Epithelial cell of prostate (primary cell): ENCODE measurements at regions not wholly inside any gene's neighbourhood (a gene's known extent, or its start where the extent isn't known, plus 50 kb on each side); places are given as distances from the start of the nearest gene placed in this dataset.
"Not testable (repeated sequence)": the region's sequence is repeated elsewhere in the genome, so short reads cannot be mapped to it uniquely, and the experiment has no call there.

ENCODE experiments used
- DNase-seq: peaks from one replicate; pipeline ENCODE4 v3.0.0-alpha.2; 2011; ENCODE audit warnings: low read depth, low spot score
- H3K27ac ChIP-seq: fragments of 450-650 bp; 2 replicates; pipeline ENCODE4 v1.5.1; 2017; ENCODE audit warnings: mild to moderate bottlenecking

- no peak overlapping the region for H3K27ac ChIP-seq
- no peak for DNase-seq
Observed at GRCh38 chr7:119197172-119197876, 972.8 kb downstream of the ANKRD7 start.

GRCh38 chr7:119197877-119198527, 973.5 kb downstream of the ANKRD7 start:
- peak; percentile 52 for DNase-seq
- no peak overlapping the region for H3K27ac ChIP-seq

GRCh38 chr7:119219663-119220062, 995.2 kb downstream of the ANKRD7 start:
- no peak for DNase-seq
- no peak overlapping the region for H3K27ac ChIP-seq

- DNase-seq, result no peak
- H3K27ac ChIP-seq, result no peak overlapping the region
Observed at GRCh38 chr7:119223930-119224329, 999.4 kb downstream of the ANKRD7 start.

DNA sequence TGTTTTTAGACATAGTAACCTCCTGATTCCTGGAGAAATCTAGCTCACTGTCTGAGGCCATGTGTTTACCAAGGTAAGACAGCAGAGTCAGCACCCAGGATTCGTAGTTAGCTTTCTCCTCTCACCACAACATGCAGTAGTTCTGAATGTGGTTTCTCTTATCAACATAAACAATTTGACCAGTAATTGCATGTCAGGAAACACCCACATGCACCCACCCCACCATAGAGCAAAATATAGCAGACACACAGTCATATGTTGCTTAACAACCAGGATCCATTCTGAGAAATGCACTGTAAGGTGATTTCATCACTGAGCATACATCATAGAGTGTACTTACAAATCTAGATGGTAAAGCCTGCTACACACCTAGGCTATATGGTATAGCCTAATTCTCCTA, 1004.0 kb downstream of the ANKRD7 start:
- H3K27ac ChIP-seq, result no peak overlapping the region
- DNase-seq, result no peak

DNA sequence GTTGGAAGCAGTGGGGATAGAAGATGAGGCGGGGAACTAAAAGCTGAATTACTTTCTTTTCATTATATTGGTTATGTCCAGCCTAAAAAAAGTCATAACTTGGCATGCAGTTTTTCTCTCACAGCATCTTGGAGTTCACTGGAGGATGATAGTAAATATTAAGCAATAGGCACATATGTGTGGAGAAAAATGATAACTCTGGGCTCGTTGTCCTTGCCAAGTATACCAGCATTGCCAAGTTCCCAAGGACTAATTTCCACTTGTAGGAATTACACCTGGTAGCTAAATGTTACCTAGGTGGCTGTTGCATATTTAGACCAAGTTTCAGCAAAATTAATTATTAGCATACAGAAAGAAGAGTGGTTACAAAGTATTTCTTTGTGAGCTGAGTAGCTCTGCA, 1007.6 kb downstream of the ANKRD7 start:
- no peak for DNase-seq
- H3K27ac ChIP-seq, result no peak overlapping the region

- no peak for DNase-seq
- no peak overlapping the region for H3K27ac ChIP-seq
Observed at GRCh38 chr7:119233015-119233414, 1008.5 kb downstream of the ANKRD7 start.

DNA sequence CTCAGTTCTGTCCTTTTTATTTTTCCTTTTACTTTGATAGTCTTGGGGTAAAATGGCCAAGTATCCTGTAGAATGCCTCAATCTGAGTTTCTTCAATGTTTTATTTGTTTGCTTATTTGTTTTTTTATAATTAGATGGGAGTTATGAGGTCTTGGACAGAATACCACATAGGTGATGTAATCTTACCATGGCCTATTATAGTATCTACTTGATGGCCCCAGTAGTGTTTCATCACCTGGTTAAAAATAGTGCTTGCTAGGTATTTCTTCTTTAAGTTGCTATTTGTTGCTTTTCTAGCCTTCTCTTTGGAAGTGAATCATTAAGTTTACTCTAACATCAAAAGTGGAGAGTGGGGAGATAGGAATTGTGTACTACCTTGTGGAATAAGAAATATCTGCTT, 1020.0 kb upstream of the KCND2 start:
- no peak for DNase-seq

GRCh38 chr7:119254742-119255141, 1018.2 kb upstream of the KCND2 start:
- H3K27ac ChIP-seq, result no peak overlapping the region
- no peak for DNase-seq

More for the DNA sequence above, 1020.0 kb upstream of the KCND2 start:
- H3K27ac ChIP-seq, result no peak overlapping the region

DNA sequence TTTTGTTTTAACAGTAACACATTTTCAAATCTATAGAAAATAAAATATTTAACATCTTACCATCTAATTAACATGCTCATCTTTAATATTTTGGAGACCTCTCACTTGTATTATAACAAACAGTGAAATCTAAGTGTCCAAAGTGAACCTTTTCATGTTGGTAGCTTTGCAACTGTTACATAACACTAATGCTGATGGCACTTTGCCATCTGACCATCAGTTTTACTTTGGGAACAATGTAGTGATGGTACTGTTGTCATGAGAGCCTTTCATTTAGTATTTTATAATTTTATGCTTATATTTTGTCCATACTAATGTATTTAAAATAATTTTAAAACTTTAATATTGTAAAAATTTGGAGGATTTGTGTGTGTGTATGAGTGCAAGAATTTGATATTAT, 1017.0 kb upstream of the KCND2 start:
- no peak for DNase-seq
- H3K27ac ChIP-seq, result no peak overlapping the region

GRCh38 chr7:119256446-119257131, 1016.4 kb upstream of the KCND2 start:
- no peak overlapping the region for H3K27ac ChIP-seq
- DNase-seq, result no peak

GRCh38 chr7:119266790-119267189, 1006.2 kb upstream of the KCND2 start:
- not testable (repeated sequence) for H3K27ac ChIP-seq, DNase-seq

GRCh38 chr7:119270045-119270464, 1002.9 kb upstream of the KCND2 start:
- peak; percentile 16 for DNase-seq

DNA sequence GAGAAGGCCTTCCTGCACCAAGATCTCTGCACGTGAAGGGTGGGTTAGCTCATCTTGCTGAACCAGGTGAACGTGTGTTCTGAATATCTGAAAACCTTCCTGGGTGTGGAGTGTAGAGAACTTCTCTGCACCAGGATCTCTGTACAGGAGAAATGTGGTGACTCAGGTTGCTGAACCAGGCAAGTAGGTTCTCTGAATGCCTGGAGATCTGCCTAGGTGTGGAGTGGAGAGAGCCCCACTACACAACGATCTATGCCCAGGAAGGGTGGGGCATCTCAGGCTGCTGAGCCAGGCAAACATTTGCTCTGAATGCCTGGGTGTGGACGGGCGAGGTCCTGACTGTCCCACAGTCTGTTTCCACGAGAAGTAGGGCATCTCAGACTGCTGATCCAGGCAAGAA, 1002.3 kb upstream of the KCND2 start:
- DNase-seq, result peak; percentile 39
- H3K27ac ChIP-seq, result peak overlapping the region; percentile 33

More at GRCh38 chr7:119270045-119270464, 1002.9 kb upstream of the KCND2 start:
- H3K27ac ChIP-seq, result peak overlapping the region; percentile 33

DNA sequence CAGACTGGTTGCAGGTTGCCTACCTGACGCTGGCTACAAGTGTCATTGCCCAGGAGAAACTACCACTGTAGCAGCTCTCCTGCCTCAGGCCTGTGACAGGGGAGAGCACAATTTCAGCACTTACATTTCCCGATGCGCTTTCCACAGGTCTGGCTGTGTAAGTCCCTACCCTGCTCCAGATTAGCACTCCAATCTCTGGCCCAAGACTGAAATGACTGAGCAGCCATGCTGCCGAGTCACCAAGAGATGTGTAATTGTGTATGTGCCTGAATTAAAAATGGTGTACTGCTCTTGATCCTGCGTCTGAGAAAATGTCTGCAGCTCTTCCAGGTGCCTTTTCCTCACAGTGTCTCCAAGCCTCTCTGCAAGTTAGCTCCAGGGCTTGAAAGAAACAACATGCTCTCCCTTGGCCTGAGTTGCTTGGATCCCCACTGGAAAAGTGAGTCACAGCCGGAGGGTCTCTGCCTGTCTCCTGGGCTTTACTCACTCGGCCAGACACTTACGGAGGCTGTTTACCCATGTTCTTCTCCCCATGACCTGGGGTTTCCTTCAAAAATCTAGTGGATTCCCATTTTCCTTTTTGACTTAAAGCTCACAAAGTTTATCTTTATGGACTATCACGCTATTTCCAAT, 1001.7 kb upstream of the KCND2 start:
- no peak overlapping the region for H3K27ac ChIP-seq
- no peak for DNase-seq

DNA sequence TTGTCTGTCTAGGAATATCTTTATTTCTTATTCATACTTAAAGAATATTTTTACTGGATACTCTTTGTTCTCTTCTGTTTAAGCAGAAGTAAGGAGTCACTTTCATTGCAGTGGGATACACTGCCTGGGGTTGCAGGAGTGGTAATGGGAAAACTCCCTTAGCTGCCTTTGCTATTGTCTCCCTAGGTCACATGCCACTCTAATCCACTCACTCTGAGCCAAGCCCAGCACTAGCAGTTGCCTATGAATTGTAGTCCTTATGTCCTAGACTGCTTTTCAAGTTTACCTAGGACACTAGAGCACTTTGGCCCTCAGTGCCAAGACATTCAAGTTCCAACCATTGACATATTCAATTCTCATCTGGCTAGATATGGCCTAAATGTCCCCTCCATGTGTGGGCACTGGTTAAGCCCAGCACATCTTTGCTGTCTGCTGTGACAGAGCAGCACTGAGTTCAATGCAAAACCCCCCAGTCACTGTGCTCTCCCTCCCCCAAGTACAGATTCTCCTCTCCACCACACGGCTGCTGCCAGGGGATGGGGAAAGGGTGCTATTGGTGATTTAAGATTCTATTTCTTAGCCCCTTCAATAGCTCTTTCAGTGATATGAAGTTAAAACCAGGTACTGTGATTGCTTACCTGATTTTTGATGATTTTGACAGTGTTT, 991.7 kb upstream of the KCND2 start:
- no peak overlapping the region for H3K27ac ChIP-seq
- no peak for DNase-seq

DNA sequence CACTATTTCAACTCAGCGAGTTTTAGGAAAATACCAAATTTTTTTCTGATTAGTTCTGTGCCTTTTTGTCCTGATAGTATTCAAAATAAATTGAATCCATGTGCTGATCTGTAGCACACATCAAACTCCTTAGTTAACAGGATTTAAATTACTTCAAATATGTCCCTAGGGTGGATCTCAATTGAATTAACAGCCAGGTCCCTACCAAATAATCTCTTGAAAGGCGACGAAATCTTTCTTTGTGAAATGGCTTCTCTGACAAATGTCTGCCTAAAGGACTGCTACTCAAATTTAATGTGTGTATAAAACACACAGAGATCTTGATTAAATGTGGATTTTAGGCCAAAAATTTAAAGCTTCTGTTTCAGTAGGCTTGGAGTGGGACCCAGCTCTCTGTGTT, 989.6 kb upstream of the KCND2 start:
- no peak for DNase-seq

DNA sequence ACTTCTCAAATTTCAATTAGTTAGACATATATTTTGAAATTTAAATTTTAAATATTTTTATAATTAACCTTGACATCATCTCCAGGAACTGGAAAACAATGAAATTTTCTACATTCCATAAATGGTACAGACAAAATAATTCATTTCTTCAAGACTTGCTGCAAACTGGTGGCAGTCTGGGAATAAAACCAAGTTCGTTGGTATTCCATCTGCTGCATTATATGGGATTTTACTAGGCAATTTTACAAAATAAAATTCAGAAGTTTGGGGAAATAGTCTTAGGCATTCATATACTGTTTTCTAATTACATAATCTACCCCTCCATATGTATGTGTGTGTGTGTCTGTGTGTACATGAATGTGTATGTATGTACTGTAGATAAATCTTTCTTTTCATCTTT, 984.6 kb upstream of the KCND2 start:
- no peak for DNase-seq
- H3K27ac ChIP-seq, result no peak overlapping the region

More for the DNA sequence above, 989.6 kb upstream of the KCND2 start:
- no peak overlapping the region for H3K27ac ChIP-seq

DNA sequence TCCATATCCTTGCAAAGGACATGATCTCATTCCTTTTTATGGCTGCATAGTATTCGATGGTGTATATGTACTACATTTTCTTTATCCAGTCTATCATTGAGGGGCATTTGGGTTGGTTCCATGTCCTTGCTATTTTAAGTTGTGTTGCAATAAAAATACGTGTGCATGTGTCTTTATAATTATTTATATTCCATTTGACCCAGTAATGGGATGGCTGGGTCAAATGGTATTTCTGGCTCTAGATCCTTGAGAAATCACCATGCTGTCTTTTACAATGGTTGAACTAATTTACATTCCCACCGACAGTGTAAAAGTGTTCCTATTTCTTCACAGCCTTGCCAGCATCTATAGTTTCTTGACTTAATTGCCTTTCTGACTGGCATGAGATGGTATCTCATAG, 972.6 kb upstream of the KCND2 start:
- not testable (repeated sequence) for H3K27ac ChIP-seq, DNase-seq

- no peak overlapping the region for H3K27ac ChIP-seq
- no peak for DNase-seq
Observed at GRCh38 chr7:119320316-119320715, 952.7 kb upstream of the KCND2 start.
